ENCODE measurements at regions not wholly inside any gene's neighbourhood (a gene's known extent, or its start where the extent isn't known, plus 50 kb on each side); places are given as distances from the start of the nearest gene placed in this dataset.

DNA sequence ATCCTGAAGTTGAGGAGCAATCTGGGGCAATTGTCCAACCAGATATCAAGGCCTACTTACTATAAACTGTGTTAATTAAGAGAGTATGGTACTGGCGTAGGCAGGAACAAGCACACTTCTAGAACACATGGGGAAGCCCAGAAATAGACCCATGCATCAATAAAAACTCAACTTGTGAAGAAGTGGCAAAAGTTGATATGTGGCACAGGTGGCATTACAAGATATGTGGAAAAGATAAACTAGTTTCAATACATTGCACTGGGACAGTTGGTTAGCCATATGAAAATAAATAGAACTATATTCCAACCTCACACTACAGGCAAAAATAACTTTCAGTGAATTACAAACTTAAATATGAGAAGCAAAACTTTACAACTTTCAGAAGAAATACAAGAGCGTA, 828.7 kb upstream of the LRRN3 start:
- 93 to 98% methylated on average over 2 of the region's 2 CpGs for WGBS, 2 donors
- Histone ChIP-seq H3K9me3 (no peaks in the 10 kb centered on the region), H3K27me3 (no peaks in the 10 kb centered on the region), H3K36me3 (no peaks in the 10 kb centered on the region), H3K4me1 (no peaks in the 10 kb centered on the region), H3K27ac (no peak overlapping the region), H3K4me3 (no peak overlapping the region)
- FAIRE-seq (no peak), DNase-seq (no peak), ATAC-seq (no peak)
- TF ChIP-seq, protein P1, sequence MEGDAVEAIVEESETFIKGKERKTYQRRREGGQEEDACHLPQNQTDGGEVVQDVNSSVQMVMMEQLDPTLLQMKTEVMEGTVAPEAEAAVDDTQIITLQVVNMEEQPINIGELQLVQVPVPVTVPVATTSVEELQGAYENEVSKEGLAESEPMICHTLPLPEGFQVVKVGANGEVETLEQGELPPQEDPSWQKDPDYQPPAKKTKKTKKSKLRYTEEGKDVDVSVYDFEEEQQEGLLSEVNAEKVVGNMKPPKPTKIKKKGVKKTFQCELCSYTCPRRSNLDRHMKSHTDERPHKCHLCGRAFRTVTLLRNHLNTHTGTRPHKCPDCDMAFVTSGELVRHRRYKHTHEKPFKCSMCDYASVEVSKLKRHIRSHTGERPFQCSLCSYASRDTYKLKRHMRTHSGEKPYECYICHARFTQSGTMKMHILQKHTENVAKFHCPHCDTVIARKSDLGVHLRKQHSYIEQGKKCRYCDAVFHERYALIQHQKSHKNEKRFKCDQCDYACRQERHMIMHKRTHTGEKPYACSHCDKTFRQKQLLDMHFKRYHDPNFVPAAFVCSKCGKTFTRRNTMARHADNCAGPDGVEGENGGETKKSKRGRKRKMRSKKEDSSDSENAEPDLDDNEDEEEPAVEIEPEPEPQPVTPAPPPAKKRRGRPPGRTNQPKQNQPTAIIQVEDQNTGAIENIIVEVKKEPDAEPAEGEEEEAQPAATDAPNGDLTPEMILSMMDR (IDR thresholded peaks at IDR 0.05) = no peak
- intact Hi-C loops (cut with DNase I) = no loop called here

- WGBS, 2 donors = 82 to 86% methylated on average over 5 of the region's 5 CpGs
- Histone ChIP-seq H3K36me3 (no peaks in the 10 kb centered on the region), H3K9me3 (no peaks in the 10 kb centered on the region), H3K27me3 (no peaks in the 10 kb centered on the region), H3K4me3 (no peak overlapping the region), H3K27ac (no peak overlapping the region), H3K4me1 (no peaks in the 10 kb centered on the region)
- intact Hi-C loops (cut with DNase I) = no loop called here
- ATAC-seq (no peak), DNase-seq (no peak), FAIRE-seq (no peak)
- TF ChIP-seq, protein P1 (IDR thresholded peaks at IDR 0.05) = no peak
These were observed 826.6 kb upstream of the LRRN3 start for GRCh38 chr7:110264288-110264687.

- 55 to 62% methylated on average over 4 of the region's 4 CpGs for WGBS, 2 donors
- Histone ChIP-seq H3K4me3 (no peak overlapping the region), H3K4me1 (peaks cover 5 to 15% (median 6%) of the 10 kb centered on the region in 3 donors), H3K27ac (no peak overlapping the region), H3K36me3 (no peaks in the 10 kb centered on the region), H3K9me3 (no peaks in the 10 kb centered on the region), H3K27me3 (no peaks in the 10 kb centered on the region)
- FAIRE-seq = no peak
- intact Hi-C loops (cut with DNase I) = no loop called here
- DNase-seq = no peak
- no peak for ATAC-seq
- TF ChIP-seq, protein P1 (IDR thresholded peaks at IDR 0.05) = no peak
These were observed 809.6 kb upstream of the LRRN3 start for GRCh38 chr7:110281362-110281761.

DNA sequence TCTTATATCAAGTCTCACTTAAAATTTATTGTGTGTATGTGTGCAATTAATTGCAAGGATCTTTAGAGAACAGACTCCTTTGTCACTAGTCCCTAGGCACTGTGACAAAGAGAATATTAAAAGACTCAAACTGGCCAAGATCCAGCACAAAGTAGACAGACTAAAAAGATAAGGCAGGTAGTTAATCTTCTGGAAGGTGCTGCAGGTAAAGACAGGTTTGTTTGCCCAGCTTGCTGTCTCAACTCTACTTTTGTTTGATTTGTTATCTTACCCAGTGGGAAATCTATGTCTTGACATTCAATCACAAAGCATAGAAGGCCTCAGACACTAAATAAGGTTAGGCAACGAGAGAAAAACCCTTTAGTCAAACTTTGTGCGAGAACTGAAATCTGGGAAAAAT, 807.9 kb upstream of the LRRN3 start:
- FAIRE-seq = no peak
- H3K4me3 ChIP-seq = no peak overlapping the region
- peak; percentile 67 to 95 (median 80) for ATAC-seq
- no peaks in the 10 kb centered on the region for H3K36me3 ChIP-seq
- TF ChIP-seq, protein P1 (IDR thresholded peaks at IDR 0.05) = no peak
- peak in 1 of 6 donors; percentile 16 for DNase-seq
- intact Hi-C loops (cut with DNase I) = no loop called here
- H3K27ac ChIP-seq = no peak overlapping the region
- H3K4me1 ChIP-seq = peaks cover 5 to 15% (median 6%) of the 10 kb centered on the region in 3 donors
- no peaks in the 10 kb centered on the region for H3K9me3 ChIP-seq
- WGBS, 2 donors = 12% methylated on average over 2 of the region's 2 CpGs
- H3K27me3 ChIP-seq = peaks cover 0 to 5% (median 0%) of the 10 kb centered on the region in 4 donors

- ATAC-seq (no peak), DNase-seq (no peak), FAIRE-seq (no peak)
- Histone ChIP-seq H3K9me3 (no peaks in the 10 kb centered on the region), H3K36me3 (no peaks in the 10 kb centered on the region), H3K27ac (no peak overlapping the region), H3K27me3 (peaks cover 0 to 5% (median 0%) of the 10 kb centered on the region in 4 donors), H3K4me1 (no peaks in the 10 kb centered on the region), H3K4me3 (no peak overlapping the region)
- WGBS, 2 donors = 78 to 86% methylated on average over 2 of the region's 2 CpGs
- TF ChIP-seq, protein P1 (IDR thresholded peaks at IDR 0.05) = no peak
- intact Hi-C loops (cut with DNase I) = no loop called here
These were observed 799.5 kb upstream of the LRRN3 start for GRCh38 chr7:110291430-110291829.

Measured in pancreas (tissue), 10 donors.